ENCODE measurements at regions not wholly inside any gene's neighbourhood (a gene's known extent, or its start where the extent isn't known, plus 50 kb on each side); places are given as distances from the start of the nearest gene placed in this dataset.

DNA sequence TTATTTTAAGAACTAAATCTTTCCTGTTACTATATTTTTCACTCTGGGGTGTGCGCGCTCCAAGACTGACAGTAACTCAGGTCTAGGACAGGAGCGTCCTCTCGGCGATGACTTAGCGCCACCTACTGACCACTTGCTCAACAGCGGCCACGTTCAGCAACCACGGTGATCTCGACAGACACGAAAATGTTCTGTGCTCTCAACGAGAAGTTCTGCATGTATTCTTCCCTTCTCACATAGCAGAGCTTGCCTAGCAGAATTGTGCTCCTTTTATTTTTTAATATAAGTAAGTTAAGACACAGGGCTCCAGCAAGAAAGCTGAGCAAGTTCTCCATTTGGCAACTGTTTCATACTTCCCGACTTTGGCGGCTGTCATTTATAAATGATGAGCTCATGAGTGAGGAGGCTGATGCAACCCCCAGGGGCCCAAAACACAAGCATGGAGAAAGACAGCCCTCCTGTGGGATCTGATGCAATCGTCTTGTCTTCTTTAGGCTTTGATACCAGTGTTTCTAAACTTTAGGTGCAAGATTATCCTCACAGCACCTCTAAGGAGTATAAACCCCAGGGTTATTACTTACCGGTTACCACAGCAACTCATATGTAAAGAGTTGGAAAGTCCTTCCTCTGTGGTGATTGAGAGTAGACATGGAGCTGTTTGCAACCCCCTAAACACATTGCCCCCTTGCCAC lies 92.6 kb downstream of the HHIPL2 start:
- Mint-ChIP-seq H3K36me3 (ENCODE audit: low read depth) (peaks cover 15% of the 10 kb centered on the region), H3K27ac (ENCODE audit: unreplicated experiment) (peak overlapping the region; percentile 90), H3K9me3 (ENCODE audit: low read depth) (peaks cover 20% of the 10 kb centered on the region), H3K27me3 (ENCODE audit: low read depth) (no peaks in the 10 kb centered on the region), H3K4me1 (ENCODE audit: low read depth) (peaks cover 18% of the 10 kb centered on the region), H3K4me3 (ENCODE audit: unreplicated experiment) (peak overlapping the region; percentile 44)
- DNase-seq (ENCODE audit: low spot score): no peak
- TF ChIP-seq, protein P1, sequence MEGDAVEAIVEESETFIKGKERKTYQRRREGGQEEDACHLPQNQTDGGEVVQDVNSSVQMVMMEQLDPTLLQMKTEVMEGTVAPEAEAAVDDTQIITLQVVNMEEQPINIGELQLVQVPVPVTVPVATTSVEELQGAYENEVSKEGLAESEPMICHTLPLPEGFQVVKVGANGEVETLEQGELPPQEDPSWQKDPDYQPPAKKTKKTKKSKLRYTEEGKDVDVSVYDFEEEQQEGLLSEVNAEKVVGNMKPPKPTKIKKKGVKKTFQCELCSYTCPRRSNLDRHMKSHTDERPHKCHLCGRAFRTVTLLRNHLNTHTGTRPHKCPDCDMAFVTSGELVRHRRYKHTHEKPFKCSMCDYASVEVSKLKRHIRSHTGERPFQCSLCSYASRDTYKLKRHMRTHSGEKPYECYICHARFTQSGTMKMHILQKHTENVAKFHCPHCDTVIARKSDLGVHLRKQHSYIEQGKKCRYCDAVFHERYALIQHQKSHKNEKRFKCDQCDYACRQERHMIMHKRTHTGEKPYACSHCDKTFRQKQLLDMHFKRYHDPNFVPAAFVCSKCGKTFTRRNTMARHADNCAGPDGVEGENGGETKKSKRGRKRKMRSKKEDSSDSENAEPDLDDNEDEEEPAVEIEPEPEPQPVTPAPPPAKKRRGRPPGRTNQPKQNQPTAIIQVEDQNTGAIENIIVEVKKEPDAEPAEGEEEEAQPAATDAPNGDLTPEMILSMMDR (IDR thresholded peaks at IDR 0.05): peak; percentile 99

- DNase-seq (ENCODE audit: low spot score): no peak
- Mint-ChIP-seq H3K36me3 (ENCODE audit: low read depth) (peaks cover 15% of the 10 kb centered on the region), H3K9me3 (ENCODE audit: low read depth) (peaks cover 20% of the 10 kb centered on the region), H3K4me1 (ENCODE audit: low read depth) (peaks cover 18% of the 10 kb centered on the region), H3K4me3 (ENCODE audit: unreplicated experiment) (peak overlapping the region; percentile 44), H3K27me3 (ENCODE audit: low read depth) (no peaks in the 10 kb centered on the region), H3K27ac (ENCODE audit: unreplicated experiment) (peak overlapping the region; percentile 90)
- TF ChIP-seq, protein P1 (IDR thresholded peaks at IDR 0.05): no peak
These were observed 93.1 kb downstream of the HHIPL2 start for GRCh38 chr1:222454782-222455181.

- H3K27me3 Mint-ChIP-seq (ENCODE audit: low read depth): no peaks in the 10 kb centered on the region
- H3K36me3 Mint-ChIP-seq (ENCODE audit: low read depth): peaks cover 16% of the 10 kb centered on the region
- TF ChIP-seq, protein P1 (IDR thresholded peaks at IDR 0.05): no peak
- H3K27ac Mint-ChIP-seq (ENCODE audit: unreplicated experiment): peak overlapping the region; percentile 90
- H3K4me1 Mint-ChIP-seq (ENCODE audit: low read depth): peaks cover 18% of the 10 kb centered on the region
- no peak overlapping the region for H3K4me3 Mint-ChIP-seq (ENCODE audit: unreplicated experiment)
- no peak for DNase-seq (ENCODE audit: low spot score)
- H3K9me3 Mint-ChIP-seq (ENCODE audit: low read depth): peaks cover 20% of the 10 kb centered on the region
These were observed 93.7 kb downstream of the HHIPL2 start for GRCh38 chr1:222454186-222454585.

- H3K36me3 Mint-ChIP-seq (ENCODE audit: low read depth): peaks cover 4% of the 10 kb centered on the region
- no peak for DNase-seq (ENCODE audit: low spot score)
- peaks cover 18% of the 10 kb centered on the region for H3K4me1 Mint-ChIP-seq (ENCODE audit: low read depth)
- H3K4me3 Mint-ChIP-seq (ENCODE audit: unreplicated experiment): no peak overlapping the region
- H3K27ac Mint-ChIP-seq (ENCODE audit: unreplicated experiment): no peak overlapping the region
- TF ChIP-seq, protein P1 (IDR thresholded peaks at IDR 0.05): no peak
- peaks cover 4% of the 10 kb centered on the region for H3K9me3 Mint-ChIP-seq (ENCODE audit: low read depth)
- peaks cover 4% of the 10 kb centered on the region for H3K27me3 Mint-ChIP-seq (ENCODE audit: low read depth)
These were observed 95.9 kb downstream of the HHIPL2 start for GRCh38 chr1:222452031-222452430.

DNA sequence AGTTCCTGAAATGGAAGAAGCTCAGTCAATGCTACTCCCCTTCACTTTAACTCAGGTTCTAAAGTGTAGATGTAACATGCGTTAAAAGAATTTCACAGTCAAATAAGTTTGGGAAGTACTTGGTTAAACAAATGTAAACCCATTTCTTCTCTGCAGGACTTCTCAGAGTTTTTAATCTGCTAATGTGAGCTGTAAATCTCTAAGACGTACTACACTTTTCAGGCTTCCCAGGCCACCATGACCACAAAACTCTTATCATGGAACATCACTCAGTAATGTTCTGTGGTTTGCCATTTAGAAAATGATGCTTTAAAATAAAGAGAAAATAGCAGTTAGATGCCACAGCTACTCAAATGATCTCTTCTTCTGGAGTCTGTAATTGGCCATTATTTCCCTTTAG lies 104.3 kb downstream of the HHIPL2 start:
- Mint-ChIP-seq H3K27me3 (ENCODE audit: low read depth) (peaks cover 10% of the 10 kb centered on the region), H3K4me1 (ENCODE audit: low read depth) (no peaks in the 10 kb centered on the region), H3K27ac (ENCODE audit: unreplicated experiment) (no peak overlapping the region), H3K36me3 (ENCODE audit: low read depth) (no peaks in the 10 kb centered on the region), H3K4me3 (ENCODE audit: unreplicated experiment) (no peak overlapping the region), H3K9me3 (ENCODE audit: low read depth) (no peaks in the 10 kb centered on the region)
- no peak for DNase-seq (ENCODE audit: low spot score)
- TF ChIP-seq, protein P1 (IDR thresholded peaks at IDR 0.05): no peak

Measured in chondrocyte (in vitro differentiated cells).